ENCODE measurements at regions not wholly inside any gene's neighbourhood (a gene's known extent, or its start where the extent isn't known, plus 50 kb on each side); places are given as distances from the start of the nearest gene placed in this dataset.
"Not testable (repeated sequence)": the region's sequence is repeated elsewhere in the genome, so short reads cannot be mapped to it uniquely, and the experiment has no call there.

GRCh38 chr2:131425231-131425941 lies 50.5 kb upstream of the TUBA3D start:
- H3K4me2 ChIP-seq (ENCODE audit: low read length) = no peak overlapping the region
- no peaks in the 10 kb centered on the region for H3K9me2 ChIP-seq (replicated peaks; ENCODE audit: control insufficient read depth, low read length)
- H4K20me1 ChIP-seq (ENCODE audit: control insufficient read depth, insufficient read depth, low read depth, low read length) = no peaks in the 10 kb centered on the region
- H3K27me3 ChIP-seq (ENCODE audit: control insufficient read depth, low read length) = peaks cover 6% of the 10 kb centered on the region; the same call in 1 of the 2 replicates
- no peaks in the 10 kb centered on the region for H3K79me2 ChIP-seq (ENCODE audit: control insufficient read depth, low read length)
- no peaks in the 10 kb centered on the region for H3F3A ChIP-seq (ENCODE audit: control insufficient read depth, insufficient read depth)
- H3K27ac ChIP-seq (ENCODE audit: low read depth, low read length) = no peak overlapping the region
- no peaks in the 10 kb centered on the region for H3K4me1 ChIP-seq (ENCODE audit: control insufficient read depth, low read length)
- H3K9me3 ChIP-seq (ENCODE audit: control insufficient read depth, insufficient read depth, low read length) = no peaks in the 10 kb centered on the region
- H3K36me3 ChIP-seq (ENCODE audit: control insufficient read depth, low read length) = no peaks in the 10 kb centered on the region
- no peak overlapping the region for H3K4me3 ChIP-seq (ENCODE audit: low read length)
- TF ChIP-seq CTCF (IDR thresholded peaks at IDR 0.05; ENCODE audit: low read depth, low read length, poor library complexity, severe bottlenecking) = no peak
- no peak for TF ChIP-seq EZH2phosphoT487 (IDR thresholded peaks at IDR 0.05; ENCODE audit: borderline replicate concordance, low read length)

- H3K4me3 ChIP-seq (ENCODE audit: low read length); H3K27me3 ChIP-seq (ENCODE audit: control insufficient read depth, low read length): not testable (repeated sequence)
Measured at GRCh38 chr2:131424605-131425114, 51.3 kb upstream of the TUBA3D start.

GRCh38 chr2:131420751-131421150 lies 55.2 kb upstream of the TUBA3D start:
- not testable (repeated sequence) for H3K79me2 ChIP-seq (ENCODE audit: control insufficient read depth, low read length); H3K27me3 ChIP-seq (ENCODE audit: control insufficient read depth, low read length); H3K27ac ChIP-seq (ENCODE audit: low read depth, low read length); H3F3A ChIP-seq (ENCODE audit: control insufficient read depth, insufficient read depth); H3K4me3 ChIP-seq (ENCODE audit: low read length); H4K20me1 ChIP-seq (ENCODE audit: control insufficient read depth, insufficient read depth, low read depth, low read length); H3K4me2 ChIP-seq (ENCODE audit: low read length); H3K4me1 ChIP-seq (ENCODE audit: control insufficient read depth, low read length); H3K9me2 ChIP-seq (replicated peaks; ENCODE audit: control insufficient read depth, low read length); H3K36me3 ChIP-seq (ENCODE audit: control insufficient read depth, low read length); H3K9me3 ChIP-seq (ENCODE audit: control insufficient read depth, insufficient read depth, low read length)

More at GRCh38 chr2:131424605-131425114, 51.3 kb upstream of the TUBA3D start:
- H3K79me2 ChIP-seq (ENCODE audit: control insufficient read depth, low read length); H3K27ac ChIP-seq (ENCODE audit: low read depth, low read length); H3K4me1 ChIP-seq (ENCODE audit: control insufficient read depth, low read length); H3F3A ChIP-seq (ENCODE audit: control insufficient read depth, insufficient read depth); H3K4me2 ChIP-seq (ENCODE audit: low read length); H3K36me3 ChIP-seq (ENCODE audit: control insufficient read depth, low read length); H3K9me3 ChIP-seq (ENCODE audit: control insufficient read depth, insufficient read depth, low read length); H3K9me2 ChIP-seq (replicated peaks; ENCODE audit: control insufficient read depth, low read length); H4K20me1 ChIP-seq (ENCODE audit: control insufficient read depth, insufficient read depth, low read depth, low read length): not testable (repeated sequence)

GRCh38 chr2:131419441-131419840 lies 55.5 kb upstream of the RAB6D start:
- Histone ChIP-seq H3K27me3 (ENCODE audit: control insufficient read depth, low read length) (no peaks in the 10 kb centered on the region; the same call in 1 of the 2 replicates), H3K4me2 (ENCODE audit: low read length) (no peak overlapping the region), H3K4me3 (ENCODE audit: low read length) (no peak overlapping the region)

More at GRCh38 chr2:131419441-131419840, 55.5 kb upstream of the RAB6D start:
- no peaks in the 10 kb centered on the region for H3K79me2 ChIP-seq (ENCODE audit: control insufficient read depth, low read length)
- H3K27ac ChIP-seq (ENCODE audit: low read depth, low read length) = no peak overlapping the region
- no peaks in the 10 kb centered on the region for H3K4me1 ChIP-seq (ENCODE audit: control insufficient read depth, low read length)
- TF ChIP-seq CTCF (IDR thresholded peaks at IDR 0.05; ENCODE audit: low read depth, low read length, poor library complexity, severe bottlenecking) (no peak), EZH2phosphoT487 (IDR thresholded peaks at IDR 0.05; ENCODE audit: borderline replicate concordance, low read length) (no peak)
- no peaks in the 10 kb centered on the region for H3K36me3 ChIP-seq (ENCODE audit: control insufficient read depth, low read length)
- H4K20me1 ChIP-seq (ENCODE audit: control insufficient read depth, insufficient read depth, low read depth, low read length) = no peaks in the 10 kb centered on the region
- no peaks in the 10 kb centered on the region for H3K9me3 ChIP-seq (ENCODE audit: control insufficient read depth, insufficient read depth, low read length)
- H3K9me2 ChIP-seq (replicated peaks; ENCODE audit: control insufficient read depth, low read length) = no peaks in the 10 kb centered on the region
- no peaks in the 10 kb centered on the region for H3F3A ChIP-seq (ENCODE audit: control insufficient read depth, insufficient read depth)
